UCSD-AML1 (cell line): ENCODE measurements at regions not wholly inside any gene's neighbourhood (a gene's known extent, or its start where the extent isn't known, plus 50 kb on each side); places are given as distances from the start of the nearest gene placed in this dataset.
"Not testable (repeated sequence)": the region's sequence is repeated elsewhere in the genome, so short reads cannot be mapped to it uniquely, and the experiment has no call there.

Source experiments
- DNase-seq: peaks from one replicate; lab custom pipeline; 2025; ENCODE audit not compliant: unreplicated experiment; lab: John Stamatoyannopoulos, UW

DNA sequence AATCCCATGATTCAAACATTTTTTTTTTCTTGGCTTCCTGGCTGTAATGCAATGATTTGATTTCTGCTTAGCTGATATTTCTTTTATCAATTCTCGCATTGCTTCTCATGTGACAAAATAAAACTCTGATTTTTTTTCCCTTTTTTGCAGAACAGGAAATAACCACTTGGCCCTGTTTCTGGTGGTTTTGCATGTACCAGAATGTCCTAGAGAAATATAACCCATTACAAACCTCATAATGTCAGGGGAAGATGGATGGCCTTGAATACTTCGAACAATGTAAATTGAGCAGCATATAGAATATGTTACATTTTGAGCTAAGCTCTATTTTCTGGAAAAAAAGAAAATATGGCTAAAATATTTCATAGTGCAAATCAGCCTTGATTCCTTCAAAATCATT, 275.6 kb downstream of the RAP2B start:
- DNase-seq, result no peak

DNA sequence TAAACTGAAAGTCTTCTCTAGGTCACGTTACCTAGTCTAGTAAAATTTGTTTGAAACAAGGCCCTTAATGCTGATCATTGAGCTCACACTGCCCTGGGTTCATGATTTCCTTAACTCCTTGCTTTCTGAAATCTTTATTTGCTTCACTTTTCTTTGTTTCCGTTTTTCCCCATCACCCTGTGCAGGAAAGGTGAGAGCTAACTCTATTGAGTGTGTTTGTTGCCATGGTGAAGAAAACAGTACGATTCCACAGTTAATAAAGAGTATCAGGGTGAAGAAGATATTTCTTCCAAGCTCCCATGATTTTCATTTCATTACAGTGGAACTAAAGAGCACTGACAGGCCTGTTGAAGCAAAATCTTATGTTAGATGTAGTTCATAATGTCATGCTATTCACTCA, 276.2 kb downstream of the RAP2B start:
- DNase-seq, result no peak

DNA sequence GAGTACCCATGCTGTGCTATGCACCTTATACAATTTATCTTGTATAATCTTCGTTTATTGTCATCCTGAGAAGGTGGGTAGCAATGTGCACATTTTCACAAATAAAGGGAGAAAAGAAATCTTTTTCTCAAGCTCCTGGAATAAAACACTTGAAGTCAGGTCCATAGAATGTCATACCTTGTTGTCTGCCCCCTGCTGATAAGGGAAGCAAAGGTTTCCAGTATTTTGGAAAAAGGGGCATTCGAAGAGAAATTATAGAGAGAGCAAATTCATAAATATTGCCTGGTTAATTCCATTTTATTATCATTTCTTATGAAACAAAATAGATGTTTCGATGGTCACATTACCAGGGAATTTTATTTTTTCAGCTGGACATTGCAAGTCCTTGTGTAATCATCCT, 277.8 kb downstream of the RAP2B start:
- no peak for DNase-seq

DNA sequence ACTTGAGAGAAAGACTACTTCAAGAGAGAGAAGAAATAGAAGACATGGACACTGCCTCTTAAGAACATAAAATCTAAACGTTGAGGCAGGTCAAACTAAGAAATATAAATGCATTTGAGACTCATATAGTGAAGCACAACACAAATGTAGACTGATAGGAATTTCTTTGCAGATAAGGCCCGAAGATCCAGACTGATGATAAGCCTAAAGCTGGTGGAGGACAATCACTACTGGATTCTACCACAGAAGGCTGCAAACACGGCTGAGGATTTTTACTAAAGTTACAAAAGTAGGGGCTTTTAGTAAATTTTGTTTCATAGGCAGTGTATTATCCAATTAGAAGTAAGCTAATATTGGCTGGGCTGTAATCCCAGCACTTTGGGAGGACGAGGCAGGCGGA, 278.3 kb downstream of the RAP2B start:
- no peak for DNase-seq

DNA sequence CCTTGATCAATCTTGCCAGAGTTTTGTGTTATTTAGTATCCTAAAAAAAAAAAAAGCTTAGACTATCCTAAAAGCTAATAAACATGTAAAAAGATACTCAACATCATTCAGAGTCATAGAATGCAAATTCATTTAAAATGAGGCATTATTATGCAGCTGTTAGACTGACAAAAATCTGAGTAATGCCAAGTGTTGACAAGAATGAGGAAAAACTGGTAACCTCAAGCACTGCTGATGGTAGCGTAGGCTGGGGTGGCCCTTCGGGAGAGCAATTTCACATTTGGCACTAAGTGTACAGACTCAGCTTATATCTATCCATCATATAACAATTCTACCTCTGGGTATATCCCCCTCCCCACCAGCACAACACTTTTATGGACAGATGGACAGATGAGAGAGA, 280.4 kb downstream of the RAP2B start:
- no peak for DNase-seq

DNA sequence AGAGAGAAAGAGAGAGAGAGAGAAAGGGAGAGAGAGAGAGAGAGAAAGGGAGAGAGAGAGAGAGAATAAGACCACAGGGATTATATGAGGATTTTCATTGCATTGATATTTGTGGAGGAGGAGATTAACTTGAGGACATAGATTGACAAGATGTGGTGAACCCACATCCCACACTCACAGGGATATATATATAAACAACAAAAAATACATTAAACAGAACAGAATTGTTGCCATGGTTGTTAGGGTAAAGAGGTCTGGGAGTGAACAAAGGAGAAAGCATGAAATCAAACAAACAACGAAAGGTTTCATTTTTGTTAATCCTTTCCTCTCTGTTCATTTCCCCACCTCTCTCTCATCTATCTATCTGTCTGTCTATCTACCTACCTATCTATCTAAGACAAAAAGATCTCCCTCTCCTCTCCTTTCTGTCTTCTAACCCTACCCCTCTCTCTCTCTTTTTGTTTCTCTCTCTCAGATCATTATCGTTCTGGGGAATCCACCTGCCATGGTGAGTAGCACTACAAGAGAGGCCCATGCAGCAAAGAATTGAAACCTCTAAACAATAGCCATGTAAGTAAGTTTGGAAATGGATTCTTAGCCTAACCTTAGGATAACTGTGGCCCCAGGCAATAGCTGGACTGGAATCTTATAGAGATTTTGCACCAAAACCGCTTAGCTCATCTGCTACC, 280.9 kb downstream of the RAP2B start:
- no peak for DNase-seq

DNA sequence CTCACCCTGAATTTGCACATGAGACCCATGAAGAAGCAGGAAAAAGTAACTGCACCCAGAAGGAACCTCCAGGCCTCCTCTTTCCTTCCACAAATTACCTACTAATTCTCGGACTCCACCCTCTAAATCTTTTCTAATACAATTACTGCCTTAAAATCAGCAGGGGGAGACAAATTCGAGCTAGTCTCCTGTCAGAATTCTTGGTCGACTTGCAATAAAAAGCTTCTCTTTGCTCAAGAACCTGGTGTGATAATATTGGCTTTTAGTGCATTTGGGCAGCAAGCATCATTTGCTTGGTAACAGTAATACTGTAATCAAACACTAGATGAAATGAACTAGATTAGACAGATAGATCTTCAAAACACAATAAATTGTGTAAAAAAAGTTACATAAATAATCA, 281.9 kb downstream of the RAP2B start:
- no peak for DNase-seq

DNA sequence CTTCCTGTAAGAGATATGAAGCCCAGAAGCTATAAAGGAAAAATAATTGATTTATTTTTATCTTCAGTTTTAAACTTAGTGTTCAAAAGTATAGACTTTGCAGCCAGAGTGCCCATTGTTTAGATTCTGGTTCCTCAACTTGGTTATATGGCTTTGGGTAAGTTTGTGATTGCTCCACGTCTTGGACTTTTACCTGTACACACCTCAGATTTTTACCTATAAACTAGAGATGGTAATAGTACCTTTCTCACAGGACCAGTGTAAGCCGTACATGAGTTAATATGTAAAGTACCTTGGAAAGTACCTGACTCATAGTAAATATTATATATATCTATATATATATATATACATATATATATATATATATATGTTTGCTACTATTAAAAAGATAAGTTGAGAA, 283.8 kb downstream of the RAP2B start:
- DNase-seq, result no peak

DNA sequence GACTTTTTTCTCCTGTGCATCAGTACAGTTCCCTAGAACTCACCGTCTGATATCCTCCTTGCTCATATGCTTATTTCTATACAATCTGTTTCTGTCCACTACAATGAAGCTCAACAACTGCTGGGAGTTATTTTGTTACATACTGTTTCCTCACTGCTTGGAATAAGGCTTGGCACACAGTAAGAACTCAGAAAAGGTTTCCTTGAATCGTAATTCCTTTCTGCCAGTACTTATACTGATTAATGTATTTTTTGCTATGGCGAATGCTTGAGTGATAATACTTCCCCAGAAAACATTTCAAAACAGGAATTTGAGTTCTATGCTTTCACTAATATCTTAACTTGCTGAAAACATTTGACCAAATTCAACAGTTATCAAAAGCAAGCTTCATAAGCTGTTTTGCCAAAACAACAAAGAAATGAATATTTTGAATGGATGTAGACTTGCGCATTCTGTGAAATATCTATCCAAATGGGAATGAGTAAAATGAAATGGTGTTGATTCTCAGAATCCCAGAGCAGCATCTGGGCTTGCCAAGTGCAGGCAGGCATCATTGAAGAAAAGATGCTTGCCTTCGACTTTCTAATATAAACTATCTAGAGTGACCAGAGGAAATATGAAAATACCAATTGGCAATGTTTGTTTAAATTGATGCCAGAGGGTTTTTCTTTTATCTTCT, 286.3 kb downstream of the RAP2B start:
- DNase-seq, result no peak

DNA sequence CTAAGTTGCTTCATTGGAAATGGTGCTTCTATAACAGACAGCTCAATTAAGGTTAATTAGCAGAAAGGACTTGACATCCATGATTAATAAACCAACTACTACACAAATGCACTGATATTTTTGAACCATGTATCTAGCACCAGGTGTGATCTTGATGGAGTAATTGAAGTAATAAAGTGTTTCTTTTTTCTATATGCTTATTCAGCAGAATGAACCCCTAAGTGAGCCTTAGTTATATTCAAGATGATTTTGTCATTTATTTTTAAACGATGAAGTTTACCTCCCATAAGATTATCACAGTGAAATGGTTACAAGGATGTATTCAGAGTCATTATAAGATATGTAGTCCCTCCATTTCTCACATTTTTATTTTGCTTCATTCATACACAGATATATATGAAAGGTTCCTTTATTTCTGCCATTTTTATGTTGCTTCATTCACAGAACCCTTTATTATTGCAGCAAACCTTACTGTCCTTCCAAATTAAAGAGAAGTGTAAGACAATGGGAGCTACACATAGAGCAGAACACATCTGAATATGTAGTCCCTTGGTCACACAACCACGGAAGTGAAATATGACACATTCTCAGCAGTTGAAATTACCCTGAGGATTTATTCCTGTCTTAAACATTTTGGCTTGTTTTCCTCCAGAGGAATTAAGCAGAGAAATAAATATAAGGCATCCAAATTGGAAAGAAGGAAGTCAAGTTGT, 295.0 kb downstream of the RAP2B start:
- no peak for DNase-seq

DNA sequence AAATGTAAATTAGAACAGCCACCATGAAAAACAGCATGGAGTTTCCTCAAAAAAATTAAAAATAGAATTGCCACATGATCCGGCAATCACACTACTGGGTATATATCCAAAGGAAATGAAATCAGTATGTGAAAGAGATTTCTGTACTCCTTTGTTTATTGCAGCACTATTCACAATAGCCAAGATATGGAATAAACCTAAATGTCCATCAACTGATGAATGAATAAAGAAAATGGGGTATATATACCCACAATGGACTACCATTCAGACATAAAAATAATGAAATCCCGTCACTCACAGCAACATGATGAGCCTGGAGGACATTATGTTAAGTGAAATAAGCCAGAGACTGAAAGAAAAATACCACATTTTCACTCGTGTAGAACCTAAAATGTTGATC, 296.9 kb downstream of the RAP2B start:
- DNase-seq, result no peak

DNA sequence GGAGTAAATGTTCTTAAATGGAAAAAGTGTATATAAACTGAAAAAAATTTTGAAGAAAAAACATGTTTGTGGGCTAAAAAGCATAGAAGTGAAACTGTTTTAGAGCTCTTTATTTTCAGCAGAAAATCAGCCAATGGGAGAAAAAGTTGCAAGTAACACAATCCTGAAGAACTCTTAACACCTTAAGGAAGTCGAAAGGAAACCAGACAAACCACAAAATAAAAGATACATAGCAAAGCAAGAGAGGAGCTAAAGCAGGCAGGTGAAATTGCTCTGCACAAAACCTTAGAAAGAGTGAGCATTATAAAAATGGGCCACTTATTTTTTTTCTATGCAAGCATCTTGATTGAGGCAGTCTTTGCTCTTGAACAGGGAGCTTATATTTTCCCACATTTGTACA, 300.5 kb downstream of the RAP2B start:
- no peak for DNase-seq

DNA sequence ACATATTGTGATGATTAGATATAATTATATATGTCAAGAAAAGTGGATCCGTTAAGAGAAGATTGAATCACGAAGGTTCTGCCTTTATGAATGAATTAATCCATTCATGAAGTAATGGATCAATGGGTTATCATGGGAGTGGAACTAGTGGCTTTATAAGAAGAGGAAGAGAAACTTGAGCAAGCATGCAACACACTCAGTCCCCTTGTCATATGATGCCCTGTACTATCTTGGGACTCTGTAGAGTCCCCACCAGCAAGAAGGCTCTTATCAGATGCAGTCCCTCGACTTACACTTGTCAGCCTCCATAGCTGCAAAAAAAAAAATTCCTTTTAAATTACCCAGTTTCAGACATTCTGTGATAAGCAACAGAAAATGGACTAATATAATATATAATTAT, 301.9 kb downstream of the RAP2B start:
- no peak for DNase-seq

DNA sequence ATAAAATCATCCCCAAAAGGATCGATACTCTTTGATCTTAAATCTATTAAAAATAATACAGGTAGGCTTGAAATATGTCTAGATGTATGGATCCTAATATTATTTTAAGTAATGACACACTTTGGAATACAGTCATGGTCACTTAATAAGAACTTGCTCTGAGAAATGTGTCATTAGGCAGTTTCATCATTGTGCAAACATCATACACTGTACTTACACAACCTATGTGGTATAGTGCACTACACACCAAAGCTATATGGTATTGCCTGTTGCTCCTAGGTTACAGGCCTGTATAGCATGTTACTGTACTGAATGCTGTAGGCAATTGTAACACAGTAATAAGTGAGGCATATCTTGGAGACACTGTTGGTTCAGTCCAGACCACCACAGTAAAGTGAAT, 307.1 kb downstream of the RAP2B start:
- no peak for DNase-seq

DNA sequence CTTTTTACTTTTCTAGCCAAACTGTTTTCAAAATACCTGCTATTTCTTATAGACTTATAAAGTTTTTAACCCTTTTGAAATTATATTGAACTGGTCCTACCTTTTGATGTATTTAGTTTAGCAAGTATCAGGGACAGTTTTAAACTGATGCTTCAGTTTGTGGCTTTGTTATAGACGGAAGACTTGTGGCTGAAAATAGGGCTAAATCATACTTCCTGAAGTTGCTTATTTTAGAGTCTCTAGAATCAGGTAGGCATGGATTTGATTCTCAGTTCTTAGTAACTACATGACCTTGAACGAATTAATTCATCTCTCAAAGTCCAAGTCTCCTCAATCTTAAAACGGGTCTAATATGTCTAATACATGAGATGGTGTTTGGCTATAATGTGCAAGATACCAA, 322.8 kb downstream of the RAP2B start:
- no peak for DNase-seq

DNA sequence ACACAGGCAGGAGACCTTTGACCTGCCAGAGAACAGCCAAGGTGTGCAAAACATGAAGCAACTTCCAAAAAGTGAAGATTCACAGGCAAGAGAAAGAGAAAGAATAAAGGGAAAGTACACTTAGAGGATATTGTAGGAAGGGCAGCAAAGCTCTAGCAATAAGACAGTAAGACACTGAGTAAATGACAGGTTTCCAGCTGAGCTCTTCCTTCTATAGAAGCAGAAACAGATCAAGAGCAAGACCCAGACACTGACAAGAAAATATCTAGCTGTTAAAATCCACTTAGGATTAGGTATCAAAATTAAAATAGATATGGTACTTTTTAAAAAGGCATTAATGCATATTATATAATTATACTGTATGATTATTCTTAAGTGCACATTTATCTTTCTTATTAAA, 333.4 kb downstream of the RAP2B start:
- DNase-seq, result peak; percentile 8

DNA sequence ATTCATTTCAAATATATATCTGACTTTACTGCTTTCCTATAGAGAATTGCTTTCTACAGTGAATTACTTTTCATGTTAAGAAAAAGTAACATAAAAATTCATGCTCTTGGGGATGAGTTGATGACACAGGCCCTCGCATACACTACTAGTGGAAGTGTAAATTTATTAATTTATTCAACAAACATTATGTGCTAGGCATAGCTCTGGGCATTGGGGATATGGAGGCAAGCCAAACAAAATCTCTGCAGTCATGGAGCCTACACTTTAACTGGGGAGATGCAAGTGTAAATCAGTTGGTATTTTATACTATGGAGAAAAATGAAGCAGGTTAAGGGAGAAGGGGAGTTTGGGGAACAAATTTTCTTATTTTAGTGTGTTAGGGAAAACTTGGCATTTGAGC, 340.7 kb downstream of the RAP2B start:
- DNase-seq, result no peak

DNA sequence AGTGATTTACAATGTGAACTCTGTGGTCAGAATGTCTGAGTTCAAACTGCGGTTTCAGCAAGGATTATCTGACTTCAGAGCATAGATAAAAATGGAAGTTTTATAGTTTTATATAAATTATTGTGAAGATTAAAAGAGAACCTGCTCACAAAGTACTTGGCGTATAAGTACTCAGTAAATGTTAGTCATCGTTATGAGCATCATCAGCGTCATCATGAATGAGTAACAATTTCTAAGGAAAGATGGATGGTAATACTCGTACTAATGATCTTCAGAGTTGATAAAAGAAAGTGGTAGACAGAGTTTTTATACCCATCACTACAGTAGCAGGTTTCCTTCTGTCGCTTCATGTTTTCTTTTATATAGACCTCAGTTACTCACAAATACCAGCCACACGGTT, 341.8 kb downstream of the RAP2B start:
- no peak for DNase-seq

DNA sequence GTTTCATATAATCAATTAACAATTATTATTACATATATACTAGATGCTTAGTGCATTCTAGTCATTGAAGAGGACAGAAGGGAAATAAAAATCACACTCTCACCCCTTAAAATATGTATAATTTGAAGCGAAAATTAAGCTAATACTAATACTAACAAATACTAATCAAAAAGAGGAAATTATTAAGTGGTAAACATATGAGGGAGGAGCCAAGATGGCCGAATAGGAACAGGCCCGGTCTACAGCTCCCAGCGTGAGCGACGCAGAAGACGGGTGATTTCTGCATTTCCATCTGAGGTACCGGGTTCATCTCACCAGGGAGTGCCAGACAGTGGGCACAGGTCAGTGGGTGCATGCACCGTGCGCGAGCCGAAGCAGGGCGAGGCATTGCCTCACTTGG, 344.2 kb downstream of the RAP2B start:
- not testable (repeated sequence) for DNase-seq

DNA sequence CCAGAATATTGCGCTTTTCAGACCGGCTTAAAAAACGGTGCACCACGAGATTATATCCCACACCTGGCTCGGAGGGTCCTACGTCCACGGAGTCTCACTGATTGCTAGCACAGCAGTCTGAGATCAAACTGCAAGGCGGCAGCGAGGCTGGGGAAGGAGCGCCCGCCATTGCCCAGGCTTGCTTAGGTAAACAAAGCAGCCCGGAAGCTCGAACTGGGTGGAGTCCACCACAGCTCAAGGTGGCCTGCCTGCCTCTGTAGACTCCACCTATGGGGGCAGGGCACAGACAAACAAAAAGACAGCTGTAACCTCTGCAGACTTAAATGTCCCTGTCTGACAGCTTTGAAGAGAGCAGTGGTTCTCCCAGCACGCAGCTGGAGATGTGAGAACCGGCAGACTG, 344.7 kb downstream of the RAP2B start:
- not testable (repeated sequence) for DNase-seq

DNA sequence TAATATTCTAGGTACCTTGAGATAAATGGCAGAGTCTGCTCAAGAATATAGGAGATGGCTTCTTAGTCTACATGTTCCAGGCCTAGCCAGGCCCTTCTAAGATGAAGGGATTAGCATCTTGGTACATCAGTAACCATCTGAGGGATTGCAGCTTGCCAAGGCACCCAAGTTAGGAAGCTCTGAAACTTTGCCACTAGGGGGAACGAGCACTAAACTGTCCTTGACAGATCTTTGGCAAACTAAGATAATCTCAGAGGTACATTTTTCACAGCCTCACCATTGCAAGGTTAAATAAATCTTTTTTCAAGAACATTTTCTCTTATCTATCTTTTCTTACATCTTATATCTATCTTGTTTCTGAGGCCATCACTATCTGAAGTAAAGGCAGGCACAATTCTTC, 351.2 kb downstream of the RAP2B start:
- peak; percentile 8 for DNase-seq

DNA sequence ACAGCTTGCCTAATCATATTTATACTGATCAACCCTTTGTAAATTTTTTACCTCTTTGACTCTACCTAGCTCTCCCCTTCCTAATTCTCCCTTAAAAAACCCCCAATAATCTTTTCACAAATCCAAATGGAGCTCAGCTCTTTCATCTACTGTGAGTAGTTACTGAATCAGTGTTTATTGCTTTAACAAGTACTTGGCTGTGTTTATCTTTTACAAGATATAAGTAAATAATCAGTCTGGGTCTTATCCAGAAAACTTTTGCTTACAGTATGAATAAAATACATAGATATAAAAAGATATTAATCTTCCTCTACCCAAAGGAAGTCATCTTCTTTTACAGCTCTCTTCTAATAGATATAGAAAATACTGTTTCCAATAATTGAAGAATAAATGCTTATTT, 366.4 kb downstream of the RAP2B start:
- DNase-seq, result no peak
